T-helper 22 cell (primary cell): ENCODE measurements at regions not wholly inside any gene's neighbourhood (a gene's known extent, or its start where the extent isn't known, plus 50 kb on each side); places are given as distances from the start of the nearest gene placed in this dataset.
"Not testable (repeated sequence)": the region's sequence is repeated elsewhere in the genome, so short reads cannot be mapped to it uniquely, and the experiment has no call there.

Source experiments
- DNase-seq: peaks from one replicate; pipeline ENCODE4 v3.0.0-alpha.2; 2020; ENCODE audit warnings: low read depth

GRCh38 chr2:146467425-146467824 is 1377.4 kb upstream of the ACVR2A start:
- no peak for DNase-seq

GRCh38 chr2:146465460-146465859 is 1379.4 kb upstream of the ACVR2A start:
- no peak for DNase-seq

DNA sequence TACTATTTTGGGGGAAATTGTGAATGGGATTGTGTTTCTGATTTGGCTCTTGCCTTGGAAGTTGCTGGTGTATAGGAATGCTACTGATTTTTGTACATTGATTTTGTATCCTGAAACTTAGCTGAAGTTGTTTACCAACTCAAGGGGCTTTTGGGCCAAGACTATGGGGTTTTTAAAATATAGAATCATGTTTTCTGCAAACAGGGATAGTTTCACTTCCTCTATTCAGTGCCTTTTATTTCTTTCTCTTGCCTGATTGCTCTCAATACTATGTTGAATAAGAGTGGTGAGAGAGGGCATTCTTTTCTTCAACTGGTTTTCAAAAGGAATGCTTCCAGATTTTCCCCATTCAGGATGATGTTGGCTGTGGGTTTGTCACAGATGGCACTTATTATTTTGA is 1383.8 kb upstream of the ACVR2A start:
- no peak for DNase-seq

DNA sequence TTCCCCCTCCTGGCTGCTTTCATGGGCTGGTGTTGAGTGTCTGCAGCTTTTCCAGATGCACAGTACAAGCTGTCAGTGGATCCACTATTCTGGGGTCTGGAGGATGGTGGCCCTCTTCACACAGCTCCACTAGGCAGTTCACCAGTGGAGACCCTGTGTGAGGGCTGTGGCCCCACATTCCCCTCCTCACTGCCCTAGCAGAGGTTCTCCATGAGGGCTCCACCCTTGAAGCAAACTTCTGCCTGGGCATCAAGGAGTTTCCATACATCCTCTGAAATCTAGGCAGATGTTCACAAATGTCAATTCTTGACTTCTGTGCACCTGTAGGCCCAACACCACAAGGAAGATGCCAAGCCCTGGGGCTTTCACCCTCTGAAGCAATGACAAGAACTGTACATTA is 1386.2 kb upstream of the ACVR2A start:
- DNase-seq: no peak

DNA sequence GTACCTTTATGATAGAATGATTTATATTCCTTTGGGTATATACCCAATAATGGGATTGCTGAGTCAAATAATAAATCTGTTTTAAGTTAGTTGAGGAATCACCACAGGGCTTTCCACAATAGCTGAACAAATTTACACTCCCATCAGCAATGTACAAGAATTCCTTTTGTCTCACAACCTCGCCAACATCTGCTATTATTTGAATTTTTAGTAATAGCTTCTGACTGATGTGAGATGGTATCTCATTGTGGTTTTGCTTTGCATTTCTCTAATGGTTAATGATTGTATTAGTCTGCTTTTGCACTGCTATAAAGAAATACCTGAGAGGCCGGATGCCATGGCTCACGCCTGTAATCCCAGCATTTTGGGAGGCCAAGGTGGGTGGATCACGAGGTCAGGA is 1387.6 kb upstream of the ACVR2A start:
- no peak for DNase-seq

GRCh38 chr2:146455325-146455724 is 1389.5 kb upstream of the ACVR2A start:
- DNase-seq: no peak

- no peak for DNase-seq
Measured at GRCh38 chr2:146451972-146452371, 1392.9 kb upstream of the ACVR2A start.

DNA sequence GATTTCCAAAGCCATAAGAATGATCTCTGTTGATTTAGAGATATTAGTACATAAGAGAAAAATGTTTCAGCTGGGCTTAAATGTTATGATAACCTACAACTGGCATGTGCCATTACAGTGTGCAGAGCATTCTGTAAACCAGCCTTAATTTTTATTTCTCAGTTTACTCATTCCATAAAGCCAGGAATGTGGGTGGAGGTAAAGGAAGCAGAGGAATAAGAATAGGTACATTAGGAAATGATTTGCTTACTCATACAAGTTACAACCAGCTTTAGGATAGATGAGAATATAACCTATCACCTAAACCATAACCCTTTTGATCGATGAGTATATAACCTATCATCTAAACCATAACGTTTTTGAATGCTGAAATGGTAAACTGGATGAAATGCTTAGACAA is 1394.7 kb upstream of the ACVR2A start:
- no peak for DNase-seq

DNA sequence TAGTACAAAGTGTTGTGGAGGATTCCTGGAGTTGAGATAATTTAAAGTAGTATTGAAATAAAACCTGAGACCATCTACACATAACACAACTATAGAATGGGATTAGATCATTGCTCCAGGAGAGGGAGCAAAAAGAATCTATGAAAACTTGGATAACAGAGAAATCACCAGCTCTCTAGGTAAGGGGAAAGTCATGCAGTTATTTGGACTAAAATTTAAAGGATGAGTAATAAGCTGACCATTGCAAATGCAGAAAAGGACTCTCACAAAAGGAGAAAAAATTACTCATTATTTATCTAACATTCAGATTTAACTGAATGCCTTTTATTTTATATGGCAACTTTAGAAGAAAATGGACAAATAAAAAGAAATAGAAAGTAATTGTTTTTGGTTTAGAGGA is 1399.8 kb upstream of the ACVR2A start:
- DNase-seq: no peak

- no peak for DNase-seq
Measured at GRCh38 chr2:146444085-146444484, 1400.7 kb upstream of the ACVR2A start.

DNA sequence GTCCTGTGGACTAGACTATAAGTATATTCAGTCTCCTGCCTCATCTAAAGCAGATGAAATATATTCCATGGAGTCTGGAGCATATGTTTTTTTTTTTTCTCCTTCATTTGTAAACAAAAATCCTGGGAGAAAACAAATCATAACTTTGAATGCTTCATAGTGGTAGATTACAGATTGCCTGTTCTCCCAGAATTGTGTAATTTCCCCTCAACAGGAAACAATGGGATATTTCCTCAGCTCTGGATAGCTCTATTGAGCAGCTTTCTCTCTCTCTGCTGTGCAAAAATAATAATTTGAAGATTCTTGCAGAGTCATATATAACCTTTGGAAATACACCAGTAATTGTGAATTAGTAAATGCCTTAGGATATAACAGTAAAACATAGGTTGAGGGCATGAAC is 1406.6 kb upstream of the ACVR2A start:
- no peak for DNase-seq

DNA sequence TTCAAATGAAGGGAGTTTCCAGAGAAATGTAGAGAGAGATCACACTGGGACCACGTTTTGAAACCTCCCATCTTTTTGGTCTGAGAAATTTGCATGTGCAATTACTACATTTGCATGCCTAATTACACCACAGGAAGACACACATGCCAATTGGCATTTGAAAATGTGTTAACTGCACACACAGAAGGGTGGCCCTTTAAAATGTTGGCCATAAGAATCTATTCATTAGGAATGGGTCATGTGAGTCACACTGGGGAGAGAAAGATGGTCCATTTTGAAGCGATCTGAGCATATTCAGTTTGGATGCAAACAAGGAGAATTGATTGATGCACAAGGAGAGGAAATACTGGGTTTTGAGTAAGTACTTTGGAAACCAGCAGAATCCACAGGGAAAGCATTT is 1407.1 kb upstream of the ACVR2A start:
- DNase-seq: no peak

GRCh38 chr2:146433116-146433875 is 1411.5 kb upstream of the ACVR2A start:
- DNase-seq: no peak

- no peak for DNase-seq
Measured at GRCh38 chr2:146429366-146429765, 1415.5 kb upstream of the ACVR2A start.

DNA sequence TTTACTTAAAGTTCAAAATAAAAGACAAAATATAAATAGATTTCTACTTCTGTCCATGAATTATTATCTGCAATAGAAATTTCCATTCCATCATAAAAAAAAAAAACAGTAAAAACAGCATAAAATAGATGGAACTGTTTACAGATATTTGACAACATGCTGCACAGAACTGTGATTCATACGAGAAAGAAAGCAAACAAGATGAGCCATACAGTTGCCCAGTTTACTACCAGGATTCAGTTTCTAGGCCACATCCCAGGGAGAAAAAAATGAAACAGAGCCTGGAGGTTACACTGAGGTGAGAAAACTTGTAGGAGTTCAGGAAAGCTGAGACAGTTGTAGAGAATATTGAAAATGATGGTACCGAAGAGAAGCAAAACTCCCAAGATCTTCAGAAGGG is 1426.9 kb upstream of the ACVR2A start:
- DNase-seq: no peak

DNA sequence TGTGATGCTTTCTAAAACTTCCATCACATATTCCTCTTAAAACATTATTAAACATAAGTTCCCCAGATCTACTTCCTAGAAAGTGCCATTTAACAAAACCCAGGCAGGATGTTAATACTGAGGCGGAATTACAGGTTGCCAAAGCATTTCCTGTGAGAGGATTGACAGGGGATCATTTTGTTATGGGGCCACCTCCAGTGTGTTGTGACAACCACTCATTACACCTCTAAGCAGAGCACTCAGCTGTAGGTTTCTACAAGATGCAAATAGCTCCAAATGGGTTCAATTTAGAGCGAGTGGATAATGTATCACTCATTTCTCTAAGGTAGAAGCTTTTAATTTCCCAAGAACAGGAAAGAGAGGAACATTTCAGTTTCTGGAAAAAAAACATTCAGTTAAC is 1429.5 kb upstream of the ACVR2A start:
- no peak for DNase-seq

DNA sequence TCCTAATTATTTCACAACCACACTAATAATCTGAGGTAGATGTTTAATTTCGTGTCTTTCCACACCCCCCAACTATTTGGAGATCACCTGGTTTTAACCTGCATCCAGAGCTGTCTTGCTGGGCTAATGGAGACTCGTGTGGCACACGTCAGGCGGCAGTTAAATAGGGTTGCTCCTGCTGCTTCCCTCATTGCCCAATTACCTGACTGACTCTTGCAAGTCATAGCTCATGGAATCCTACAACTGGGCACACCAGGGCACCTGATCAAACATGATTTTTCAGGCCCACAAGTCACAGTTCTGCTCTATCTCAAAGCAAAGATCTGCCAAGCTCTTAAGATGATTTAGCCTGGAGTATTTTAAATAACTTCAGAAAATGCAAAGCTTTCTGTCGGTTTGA is 1430.4 kb upstream of the ACVR2A start:
- no peak for DNase-seq

DNA sequence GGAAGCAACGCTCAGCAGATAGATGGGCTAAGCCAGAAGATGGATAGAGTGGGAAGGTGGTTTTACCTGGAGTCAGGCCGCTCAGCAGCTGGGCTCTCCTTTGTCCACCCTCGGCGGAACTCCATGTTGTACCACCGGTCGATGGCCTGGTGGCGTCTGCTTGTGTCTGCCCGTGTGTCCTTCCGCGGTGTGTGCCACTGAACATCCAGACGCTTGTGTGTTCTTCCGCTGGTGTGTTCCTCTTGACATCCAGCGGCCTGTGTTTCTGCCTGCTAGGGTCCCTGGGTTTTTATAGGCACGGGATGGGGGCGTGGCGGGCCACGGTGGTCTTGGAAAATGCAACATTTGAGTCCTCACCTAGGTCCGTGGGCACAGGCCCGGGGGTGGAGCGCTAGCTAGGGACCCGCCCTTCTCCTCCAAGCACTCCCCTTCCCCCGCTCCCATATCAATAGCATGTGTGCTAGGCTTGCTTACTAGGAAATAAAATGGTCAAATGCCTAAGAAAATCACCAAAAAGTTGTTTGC is 1431.7 kb upstream of the ACVR2A start:
- DNase-seq: no peak

DNA sequence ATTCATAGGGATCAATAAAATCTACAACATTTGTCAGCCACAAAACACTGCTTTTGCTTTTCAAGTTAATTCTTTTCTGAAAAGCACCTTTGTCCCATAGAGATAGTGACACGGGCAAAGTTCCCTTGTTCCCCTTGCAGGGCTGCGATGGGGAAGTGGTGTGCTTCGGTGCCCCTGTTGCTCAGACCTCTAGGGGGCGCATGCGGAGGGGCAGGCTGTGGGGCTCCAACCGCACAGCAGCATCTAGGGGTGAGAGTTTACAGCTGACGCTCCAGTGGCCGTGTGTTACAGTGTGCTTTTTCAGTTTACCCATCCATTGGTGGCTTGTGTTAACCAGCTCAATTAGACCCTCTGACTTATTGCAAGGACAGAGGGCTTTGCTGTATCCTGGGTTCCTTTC is 1432.2 kb upstream of the ACVR2A start:
- DNase-seq: no peak

DNA sequence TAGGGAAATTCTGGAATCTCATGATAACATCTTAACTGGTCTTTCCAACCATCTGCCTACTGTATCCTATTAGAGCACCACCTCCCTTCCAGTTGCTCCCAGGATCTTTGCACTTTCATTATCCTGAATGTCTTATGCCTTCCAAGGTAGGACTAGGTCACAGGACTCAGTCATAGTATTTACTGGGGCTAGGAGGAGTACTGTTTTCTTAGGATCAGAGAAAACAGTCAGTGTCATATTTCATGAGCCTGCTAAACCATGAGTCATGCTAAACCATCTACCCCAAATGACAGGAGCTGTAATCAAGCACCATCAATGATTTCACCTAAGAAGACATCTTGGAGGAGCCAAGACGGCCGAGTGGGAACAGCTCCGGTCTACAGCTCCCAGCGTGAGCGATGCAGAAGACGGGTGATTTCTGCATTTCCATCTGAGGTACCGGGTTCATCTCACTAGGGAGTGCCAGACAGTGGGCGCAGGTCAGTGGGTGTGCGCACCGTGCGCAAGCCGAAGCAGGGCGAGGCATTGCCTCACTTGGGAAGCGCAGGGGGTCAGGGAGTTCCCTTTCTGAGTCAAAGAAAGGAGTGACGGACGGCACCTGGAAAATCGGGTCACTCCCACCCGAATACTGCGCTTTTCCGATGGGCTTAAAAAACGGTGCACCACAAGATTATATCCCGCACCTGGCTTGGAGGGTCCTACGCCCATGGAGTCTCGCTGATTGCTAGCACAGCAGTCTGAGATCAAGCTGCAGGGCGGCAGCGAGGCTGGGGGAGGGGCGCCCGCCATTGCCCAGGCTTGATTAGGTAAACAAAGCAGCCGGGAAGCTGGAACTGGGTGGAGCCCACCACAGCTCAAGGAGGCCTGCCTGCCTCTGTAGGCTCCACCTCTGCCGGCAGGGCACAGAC is 1439.2 kb upstream of the ACVR2A start:
- not testable (repeated sequence) for DNase-seq

DNA sequence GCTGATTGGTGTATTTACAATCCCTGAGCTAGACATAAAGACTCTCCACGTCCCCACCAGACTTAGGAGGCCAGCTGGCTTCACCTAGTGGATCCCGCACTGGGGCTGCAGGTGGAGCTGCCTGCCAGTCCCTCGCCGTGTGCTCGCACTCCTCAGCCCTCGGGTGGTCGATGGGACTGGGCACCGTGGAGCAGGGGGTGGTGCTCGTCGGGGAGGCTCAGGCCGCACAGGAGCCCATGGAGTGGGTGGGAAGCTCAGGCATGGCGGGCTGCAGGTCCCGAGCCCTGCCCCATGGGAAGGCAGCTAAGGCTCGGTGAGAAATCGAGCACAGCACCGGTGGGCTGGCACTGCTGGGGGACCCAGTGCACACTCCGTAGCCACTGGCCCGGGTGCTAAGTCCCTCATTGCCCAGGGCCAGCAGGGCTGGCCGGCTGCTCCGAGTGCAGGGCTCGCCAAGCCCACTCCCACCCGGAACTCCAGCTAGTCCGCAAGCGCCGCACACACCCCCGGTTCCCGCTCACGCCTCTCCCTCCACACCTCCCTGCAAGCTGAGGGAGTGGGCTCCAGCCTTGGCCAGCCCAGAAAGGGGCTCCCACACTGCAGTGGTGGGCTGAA is 1441.2 kb upstream of the ACVR2A start:
- DNase-seq: not testable (repeated sequence)

DNA sequence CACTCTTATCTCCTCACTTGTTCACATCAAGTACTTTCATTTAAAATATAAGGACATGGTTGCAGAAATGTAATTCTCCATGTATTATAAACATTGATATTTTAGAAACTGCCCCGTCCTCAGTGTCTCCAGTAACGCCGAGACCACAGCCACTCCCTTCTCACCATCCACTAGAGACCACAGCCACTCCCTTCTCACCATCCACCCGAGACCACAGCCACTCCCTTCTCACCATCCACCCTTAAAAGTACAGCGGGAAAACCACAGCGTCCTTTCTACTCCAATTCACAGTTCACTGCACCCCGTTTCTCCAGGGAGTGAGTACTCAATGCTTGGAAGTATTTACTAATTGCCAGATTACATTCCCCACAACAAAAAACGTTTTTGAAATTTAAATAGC is 1452.2 kb upstream of the ACVR2A start:
- no peak for DNase-seq

- DNase-seq: no peak
Measured at GRCh38 chr2:146392186-146392585, 1452.6 kb upstream of the ACVR2A start.
